Body of pancreas (tissue), 4 donors: ENCODE measurements at regions not wholly inside any gene's neighbourhood (a gene's known extent, or its start where the extent isn't known, plus 50 kb on each side); places are given as distances from the start of the nearest gene placed in this dataset. TPM values are rescaled to one million over a fixed set of nuclear protein-coding genes. Genes with fewer than 3 reads are reported as not detected.

ENCODE experiments used
- ATAC-seq: fragments of 150-250 bp; one replicate; pipeline ENCODE4 v1.9.1; 2016
- DNase-seq, 4 donors: peaks; one replicate each; pipeline ENCODE4 v3.0.0-alpha.2; 2019
- H3K27ac ChIP-seq, 4 donors: fragments of 200-600 bp; sonication (generic); 1 replicate in 3 of 4; 2 replicates in 1 of 4; pipeline versions ENCODE4 v1.5.1 to v1.6.1; 2016 to 2019; ENCODE audit warnings: mild to moderate bottlenecking in 1 of 4, mixed read lengths in 1 of 4, moderate library complexity in 1 of 4
- H3K27me3 ChIP-seq, 2 donors: fragments of 200-600 bp; sonication (generic); one replicate each; pipeline ENCODE4 v1.6.0; 2016; ENCODE audit warnings: mild to moderate bottlenecking in 1 of 2
- H3K36me3 ChIP-seq, 2 donors: fragments of 200-600 bp; sonication (generic); replicated peaks in 1 of 2; 2 replicates each; pipeline ENCODE4 v1.5.1; 2016; ENCODE audit warnings: low read depth in 2 of 2; ENCODE audit not compliant: insufficient read depth in 1 of 2
- H3K4me1 ChIP-seq: fragments of 200-600 bp; sonication (generic); one replicate; pipeline ENCODE4 v1.6.0; 2016
- H3K4me3 ChIP-seq, 2 donors: fragments of 200-600 bp; sonication (generic); 1 replicate in 1 of 2; 2 replicates in 1 of 2; pipeline ENCODE4 v1.5.1; 2016 to 2019
- H3K9me3 ChIP-seq, 3 donors: fragments of 200-600 bp; sonication (generic); 1 replicate in 2 of 3; 2 replicates in 1 of 3; pipeline ENCODE4 v1.5.1; 2016
- CTCF ChIP-seq, 7 experiments: fragments of 450-650 bp in 4 of 7; fragments of 200-600 bp in 3 of 7; sonication (generic) in 3 of 7; IDR thresholded peaks; one replicate each; pipeline ENCODE4 v1.5.1; 2016 to 2019; ENCODE audit warnings: antibody characterized with exemption in 7 of 7
- POLR2A ChIP-seq, 3 donors: fragments of 450-650 bp; IDR thresholded peaks; one replicate each; pipeline ENCODE4 v1.6.1; 2016; ENCODE audit warnings: antibody characterized with exemption in 3 of 3, mild to moderate bottlenecking in 2 of 3
- WGBS, 2 donors: methylation state at CpG; one replicate each; pipeline ENCODE4 v1.1.5; 2017; 5-methylcytosine and 5-hydroxymethylcytosine counted together
- intact Hi-C: fragments of 100-400 bp; cut with DNase I; formaldehyde crosslinking; loops from one replicate; pipeline ENCODE4 v1.15.1; 2023
- small RNA-seq: library from RNA; depleted of rRNA; stranded (forward); fragments of <200 nt; gene quantifications from one replicate; pipeline ENCODE3, GENCODE V24; 2016

GRCh38 chr1:76793594-76793993 lies 73.7 kb upstream of the ST6GALNAC5 start:
- ATAC-seq (no peak), DNase-seq (no peak)
- H3K9me3 ChIP-seq: no peaks in the 10 kb centered on the region
- H3K4me3 ChIP-seq: no peak overlapping the region
- TF ChIP-seq CTCF (IDR thresholded peaks at IDR 0.05): no peak
- TF ChIP-seq POLR2A (IDR thresholded peaks at IDR 0.05): no peak
- H3K4me1 ChIP-seq: no peaks in the 10 kb centered on the region
- WGBS, 2 donors: 41 to 52% methylated on average over 2 of the region's 2 CpGs
- no peaks in the 10 kb centered on the region for H3K27me3 ChIP-seq
- intact Hi-C loops: no loop called here
- H3K27ac ChIP-seq: no peak overlapping the region
- H3K36me3 ChIP-seq: no peaks in the 10 kb centered on the region

GRCh38 chr1:76799700-76800099 lies 67.6 kb upstream of the ST6GALNAC5 start:
- ATAC-seq: no peak
- H3K4me1 ChIP-seq: no peaks in the 10 kb centered on the region
- no peak for TF ChIP-seq CTCF (IDR thresholded peaks at IDR 0.05)
- TF ChIP-seq POLR2A (IDR thresholded peaks at IDR 0.05): no peak
- 38 to 41% methylated on average over 2 of the region's 2 CpGs for WGBS, 2 donors
- no peaks in the 10 kb centered on the region for H3K9me3 ChIP-seq
- H3K27me3 ChIP-seq: no peaks in the 10 kb centered on the region
- peak in 1 of 4 donors; percentile 9 for DNase-seq
- no peak overlapping the region for H3K4me3 ChIP-seq
- intact Hi-C loops: no loop called here
- H3K36me3 ChIP-seq: no peaks in the 10 kb centered on the region
- no peak overlapping the region for H3K27ac ChIP-seq

GRCh38 chr1:76802094-76802493 lies 65.2 kb upstream of the ST6GALNAC5 start:
- no peaks in the 10 kb centered on the region for H3K4me1 ChIP-seq
- H3K36me3 ChIP-seq: no peaks in the 10 kb centered on the region
- 75 to 79% methylated on average over 3 of the region's 3 CpGs for WGBS, 2 donors
- no peaks in the 10 kb centered on the region for H3K9me3 ChIP-seq
- TF ChIP-seq CTCF (IDR thresholded peaks at IDR 0.05) (no peak), POLR2A (IDR thresholded peaks at IDR 0.05) (no peak)
- no peak for ATAC-seq
- H3K4me3 ChIP-seq: no peak overlapping the region
- no peaks in the 10 kb centered on the region for H3K27me3 ChIP-seq
- no peak overlapping the region for H3K27ac ChIP-seq
- intact Hi-C loops: no loop called here
- DNase-seq: no peak

- DNase-seq: no peak
- Histone ChIP-seq H3K36me3 (no peaks in the 10 kb centered on the region), H3K4me1 (no peaks in the 10 kb centered on the region), H3K9me3 (no peaks in the 10 kb centered on the region), H3K4me3 (no peak overlapping the region), H3K27me3 (no peaks in the 10 kb centered on the region), H3K27ac (no peak overlapping the region)
- WGBS, 2 donors: 63 to 82% methylated on average over 3 to 4 of the region's 4 CpGs
- ATAC-seq: no peak
- TF ChIP-seq CTCF (IDR thresholded peaks at IDR 0.05): no peak
- TF ChIP-seq POLR2A (IDR thresholded peaks at IDR 0.05): no peak
- intact Hi-C loops: no loop called here
Observed at GRCh38 chr1:76807543-76808260, 59.6 kb upstream of the ST6GALNAC5 start.

Small RNAs in the stretch of these regions (small RNA-seq; reads per million reads assigned to genes)
- not detected for gene RNU6-161P
